Transverse colon (tissue), 4 donors: ENCODE measurements at regions not wholly inside any gene's neighbourhood (a gene's known extent, or its start where the extent isn't known, plus 50 kb on each side); places are given as distances from the start of the nearest gene placed in this dataset.

Experiments used
- DNase-seq: peaks from one replicate; pipeline ENCODE4 v3.0.0-alpha.2; 2019
- H3K27ac ChIP-seq, 4 donors: fragments of 200-600 bp; sonication (generic); 2 replicates each; pipeline ENCODE4 v1.5.1; 2016 to 2018; ENCODE audit warnings: inconsistent platforms in 4 of 4
- H3K27me3 ChIP-seq: fragments of 200-600 bp; sonication (generic); 2 replicates; pipeline ENCODE4 v1.5.1; 2017; ENCODE audit warnings: inconsistent platforms
- H3K36me3 ChIP-seq, 4 donors: fragments of 200-600 bp; sonication (generic); 2 replicates each; pipeline ENCODE4 v1.5.1; 2017 to 2019; ENCODE audit warnings: inconsistent platforms in 4 of 4
- H3K4me1 ChIP-seq, 4 donors: fragments of 200-600 bp; sonication (generic); 2 replicates each; pipeline ENCODE4 v1.5.1; 2017 to 2020; ENCODE audit warnings: inconsistent platforms in 4 of 4
- H3K4me3 ChIP-seq, 4 donors: fragments of 200-600 bp; sonication (generic); 1 replicate in 1 of 4; 2 replicates in 3 of 4; pipeline versions ENCODE4 v1.5.1 to v1.6.1; 2017 to 2019; ENCODE audit warnings: inconsistent platforms in 4 of 4
- H3K9me3 ChIP-seq, 2 donors: fragments of 200-600 bp; sonication (generic); 2 replicates each; pipeline ENCODE4 v1.5.1; 2017 to 2019; ENCODE audit warnings: inconsistent platforms in 2 of 2
- CTCF ChIP-seq, 5 experiments: fragments of 200-600 bp in 3 of 5; fragments of 450-650 bp in 2 of 5; sonication (generic) in 3 of 5; IDR thresholded peaks; 1 replicate in 2 of 5; 2 replicates in 3 of 5; pipeline ENCODE4 v1.5.1; 2016 to 2017; ENCODE audit warnings: antibody characterized with exemption in 5 of 5, inconsistent platforms in 3 of 5, mild to moderate bottlenecking in 2 of 5, moderate library complexity in 1 of 5
- EP300 ChIP-seq: sonication (generic); formaldehyde crosslinking; IDR thresholded peaks from one replicate; pipeline ENCODE4 v1.6.1; 2017; ENCODE audit warnings: antibody characterized with exemption, low read depth
- POLR2A ChIP-seq: fragments of 450-650 bp; IDR thresholded peaks from one replicate; pipeline ENCODE4 v1.6.1; 2016; ENCODE audit warnings: antibody characterized with exemption, mild to moderate bottlenecking, moderate library complexity
- POLR2AphosphoS5 ChIP-seq, 3 donors: sonication (generic); formaldehyde crosslinking; IDR thresholded peaks; one replicate each; pipeline ENCODE4 v1.6.1; 2016; ENCODE audit warnings: antibody characterized with exemption in 3 of 3
- WGBS, 2 donors: methylation state at CpG; one replicate each; pipeline ENCODE4 v1.1.5; 2018; ENCODE audit warnings: low coverage in 1 of 2; 5-methylcytosine and 5-hydroxymethylcytosine counted together
- in situ Hi-C, 4 donors: fragments of 200-750 bp; cut with MboI; loops; one replicate each; pipeline versions ENCODE4 v1.15.0 to v1.15.1; 2017; ENCODE audit warnings: low sequenced_read_pairs in 3 of 4, low pct_ligation_motif_present in 1 of 4, low pct_unique_long_range_greater_than_20kb in 1 of 4
- intact Hi-C: fragments of 100-400 bp; cut with DNase I; formaldehyde crosslinking; loops from one replicate; pipeline ENCODE4 v1.15.1; 2023; ENCODE audit warnings: low total_unique reads

- intact Hi-C loops, result no loop called here
- H3K27me3 ChIP-seq, result no peaks in the 10 kb centered on the region
- TF ChIP-seq EP300, result no peak
- no peak for TF ChIP-seq POLR2AphosphoS5 (IDR thresholded peaks at IDR 0.05)
- no peak for TF ChIP-seq CTCF (IDR thresholded peaks at IDR 0.05)
- TF ChIP-seq POLR2A, result no peak
- H3K36me3 ChIP-seq, result no peaks in the 10 kb centered on the region
- no peaks in the 10 kb centered on the region for H3K9me3 ChIP-seq
- no peak overlapping the region for H3K27ac ChIP-seq
- in situ Hi-C loops, result no loop called here
- H3K4me3 ChIP-seq, result no peak overlapping the region
- H3K4me1 ChIP-seq, result no peaks in the 10 kb centered on the region
- no peak for DNase-seq
- WGBS, 2 donors, result 74 to 83% methylated on average over 4 to 8 of the region's 8 CpGs
Observed at GRCh38 chr10:10930979-10931743, 86.5 kb upstream of the CELF2 start.

DNA sequence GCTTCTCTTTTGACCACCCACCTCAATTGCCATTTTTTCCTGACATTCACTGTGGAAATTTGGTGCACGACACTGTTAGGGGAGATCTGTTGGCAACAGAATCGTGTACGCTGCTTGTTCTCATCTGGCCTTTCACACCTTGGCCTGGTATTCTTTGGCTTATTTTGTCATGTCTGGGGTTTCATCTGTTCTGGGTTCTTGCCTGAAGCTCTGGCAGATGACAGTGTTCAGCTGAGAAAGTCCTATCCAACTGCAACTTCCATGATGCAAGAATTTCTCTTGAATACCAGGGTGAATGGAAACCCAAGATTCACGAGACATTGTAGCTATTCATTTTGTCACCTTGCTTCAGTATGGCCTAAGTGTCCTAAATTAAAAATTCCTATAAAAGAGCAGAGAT is 82.6 kb upstream of the CELF2 start:
- intact Hi-C loops, result no loop called here
- Histone ChIP-seq H3K9me3 (no peaks in the 10 kb centered on the region), H3K36me3 (no peaks in the 10 kb centered on the region), H3K4me1 (no peaks in the 10 kb centered on the region), H3K27ac (no peak overlapping the region), H3K4me3 (no peak overlapping the region), H3K27me3 (no peaks in the 10 kb centered on the region)
- no peak for TF ChIP-seq POLR2AphosphoS5 (IDR thresholded peaks at IDR 0.05)
- TF ChIP-seq EP300, result no peak
- no peak for TF ChIP-seq POLR2A
- TF ChIP-seq CTCF (IDR thresholded peaks at IDR 0.05), result no peak
- WGBS, 2 donors, result 88 to 89% methylated on average over 4 of the region's 4 CpGs
- no peak for DNase-seq
- in situ Hi-C loops, result no loop called here

DNA sequence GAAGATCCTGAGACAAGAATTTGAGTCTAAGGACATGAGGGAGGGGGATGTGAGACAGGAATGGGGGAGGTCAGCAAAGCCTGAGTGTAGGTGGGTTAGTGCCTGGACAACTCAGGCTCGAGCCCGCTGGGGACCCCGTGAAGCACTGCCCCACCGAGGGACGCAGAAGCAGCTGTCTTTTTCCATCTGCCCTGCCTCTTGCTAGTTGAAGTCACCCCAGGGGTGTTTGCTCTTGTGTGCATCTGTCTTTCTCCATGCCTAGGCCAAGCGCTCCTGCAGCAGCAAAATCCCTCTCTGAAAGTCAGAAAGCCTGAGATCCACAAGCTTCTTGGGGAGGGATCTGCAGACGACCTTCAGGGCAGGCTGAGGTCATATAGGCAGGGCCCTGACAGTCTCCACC is 79.0 kb upstream of the CELF2 start:
- in situ Hi-C loops (no loop called here), intact Hi-C loops (no loop called here)
- Histone ChIP-seq H3K27me3 (no peaks in the 10 kb centered on the region), H3K27ac (no peak overlapping the region), H3K4me3 (no peak overlapping the region), H3K9me3 (no peaks in the 10 kb centered on the region), H3K4me1 (no peaks in the 10 kb centered on the region), H3K36me3 (no peaks in the 10 kb centered on the region)
- 76 to 91% methylated on average over 6 to 7 of the region's 7 CpGs for WGBS, 2 donors
- TF ChIP-seq POLR2A (no peak), CTCF (IDR thresholded peaks at IDR 0.05) (no peak), POLR2AphosphoS5 (IDR thresholded peaks at IDR 0.05) (no peak), EP300 (no peak)
- DNase-seq, result no peak

GRCh38 chr10:10941127-10941730 is 76.4 kb upstream of the CELF2 start:
- in situ Hi-C loops, result no loop called here
- TF ChIP-seq POLR2A (no peak), EP300 (no peak), POLR2AphosphoS5 (IDR thresholded peaks at IDR 0.05) (no peak), CTCF (IDR thresholded peaks at IDR 0.05) (no peak)
- H3K9me3 ChIP-seq, result no peaks in the 10 kb centered on the region
- intact Hi-C loops, result no loop called here
- DNase-seq, result no peak
- H3K4me1 ChIP-seq, result no peaks in the 10 kb centered on the region
- H3K27me3 ChIP-seq, result no peaks in the 10 kb centered on the region
- H3K27ac ChIP-seq, result no peak overlapping the region
- H3K36me3 ChIP-seq, result no peaks in the 10 kb centered on the region
- H3K4me3 ChIP-seq, result no peak overlapping the region
- WGBS, 2 donors, result 79 to 87% methylated on average over 3 to 6 of the region's 6 CpGs
